ENCODE measurements at regions not wholly inside any gene's neighbourhood (a gene's known extent, or its start where the extent isn't known, plus 50 kb on each side); places are given as distances from the start of the nearest gene placed in this dataset.

DNA sequence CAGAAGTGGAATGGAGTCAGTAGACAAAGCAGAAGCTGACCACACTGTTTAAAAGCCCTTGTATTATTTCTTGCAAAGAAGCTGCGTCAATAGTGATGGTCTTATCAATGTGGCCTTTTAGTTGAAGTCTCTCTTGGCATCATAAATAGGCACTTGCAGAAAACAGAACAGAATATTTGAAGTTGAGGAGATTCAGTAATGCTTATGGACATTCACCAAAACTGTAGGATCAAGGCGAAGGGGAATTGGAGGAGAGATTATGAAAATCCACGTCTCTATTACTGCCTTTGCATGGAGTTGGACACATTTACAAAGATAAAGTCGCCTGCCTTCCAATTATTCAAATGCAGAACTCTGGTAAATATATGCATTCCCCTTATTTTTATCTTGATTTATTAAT lies 1482.8 kb downstream of the EFNB2 start:
- TF ChIP-seq, protein P1, sequence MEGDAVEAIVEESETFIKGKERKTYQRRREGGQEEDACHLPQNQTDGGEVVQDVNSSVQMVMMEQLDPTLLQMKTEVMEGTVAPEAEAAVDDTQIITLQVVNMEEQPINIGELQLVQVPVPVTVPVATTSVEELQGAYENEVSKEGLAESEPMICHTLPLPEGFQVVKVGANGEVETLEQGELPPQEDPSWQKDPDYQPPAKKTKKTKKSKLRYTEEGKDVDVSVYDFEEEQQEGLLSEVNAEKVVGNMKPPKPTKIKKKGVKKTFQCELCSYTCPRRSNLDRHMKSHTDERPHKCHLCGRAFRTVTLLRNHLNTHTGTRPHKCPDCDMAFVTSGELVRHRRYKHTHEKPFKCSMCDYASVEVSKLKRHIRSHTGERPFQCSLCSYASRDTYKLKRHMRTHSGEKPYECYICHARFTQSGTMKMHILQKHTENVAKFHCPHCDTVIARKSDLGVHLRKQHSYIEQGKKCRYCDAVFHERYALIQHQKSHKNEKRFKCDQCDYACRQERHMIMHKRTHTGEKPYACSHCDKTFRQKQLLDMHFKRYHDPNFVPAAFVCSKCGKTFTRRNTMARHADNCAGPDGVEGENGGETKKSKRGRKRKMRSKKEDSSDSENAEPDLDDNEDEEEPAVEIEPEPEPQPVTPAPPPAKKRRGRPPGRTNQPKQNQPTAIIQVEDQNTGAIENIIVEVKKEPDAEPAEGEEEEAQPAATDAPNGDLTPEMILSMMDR (IDR thresholded peaks at IDR 0.05) = no peak
- Histone ChIP-seq H3K27ac (no peak overlapping the region), H3K27me3 (ENCODE audit: low read depth) (no peaks in the 10 kb centered on the region), H3K4me3 (no peak overlapping the region), H3K4me1 (no peaks in the 10 kb centered on the region), H3K9me3 (no peaks in the 10 kb centered on the region), H3K36me3 (no peaks in the 10 kb centered on the region)
- ATAC-seq = no peak
- DNase-seq = no peak
- intact Hi-C loops (cut with DNase I) = no loop called here

DNA sequence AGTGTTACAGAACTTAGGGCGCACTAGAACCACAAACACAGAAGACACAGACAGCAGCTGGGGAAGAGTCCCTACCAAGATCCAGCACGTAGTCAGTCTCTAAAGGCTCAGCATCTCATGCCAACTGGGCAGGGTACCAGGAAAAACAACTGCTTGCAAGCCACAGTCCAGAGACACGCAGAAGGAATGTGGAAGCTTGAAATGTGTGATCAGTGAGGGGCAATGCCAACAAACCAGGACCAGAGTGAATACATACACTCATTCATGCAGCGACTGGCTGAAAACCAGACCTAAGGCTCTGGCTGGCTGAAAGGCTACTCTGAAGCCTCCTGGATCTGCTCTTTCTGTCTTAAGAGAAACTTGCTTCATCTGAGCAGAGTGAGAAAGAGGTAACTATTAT lies 1484.8 kb downstream of the EFNB2 start:
- H3K27me3 ChIP-seq (ENCODE audit: low read depth) = no peaks in the 10 kb centered on the region
- H3K27ac ChIP-seq = no peak overlapping the region
- no peaks in the 10 kb centered on the region for H3K36me3 ChIP-seq
- H3K9me3 ChIP-seq = no peaks in the 10 kb centered on the region
- no peak overlapping the region for H3K4me3 ChIP-seq
- no peaks in the 10 kb centered on the region for H3K4me1 ChIP-seq
- ATAC-seq (no peak), DNase-seq (no peak)
- TF ChIP-seq, protein P1 (IDR thresholded peaks at IDR 0.05) = no peak
- intact Hi-C loops (cut with DNase I) = no loop called here

DNA sequence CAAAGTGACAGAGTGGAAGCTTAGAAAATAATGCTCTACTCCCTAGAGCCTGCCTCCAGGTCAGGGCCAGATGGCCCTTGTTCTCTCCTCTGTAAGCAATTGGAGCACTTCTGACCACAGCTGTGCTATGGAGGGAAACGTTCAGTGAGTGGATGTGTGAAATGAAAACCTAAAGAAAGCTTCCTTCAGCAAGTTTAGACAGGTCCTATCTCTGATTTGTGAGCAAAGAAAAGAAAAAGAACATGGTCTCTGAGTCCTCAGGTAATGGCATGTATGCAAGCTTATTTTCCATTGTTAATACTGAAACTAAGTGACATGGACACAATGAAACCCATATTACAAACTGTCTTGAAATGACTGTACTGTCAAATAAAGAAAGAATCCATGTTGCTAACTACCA lies 1486.8 kb downstream of the EFNB2 start:
- Histone ChIP-seq H3K27me3 (ENCODE audit: low read depth) (no peaks in the 10 kb centered on the region), H3K36me3 (no peaks in the 10 kb centered on the region), H3K4me1 (no peaks in the 10 kb centered on the region), H3K27ac (no peak overlapping the region), H3K9me3 (no peaks in the 10 kb centered on the region), H3K4me3 (no peak overlapping the region)
- TF ChIP-seq, protein P1 (IDR thresholded peaks at IDR 0.05) = no peak
- no peak for DNase-seq
- no peak for ATAC-seq
- intact Hi-C loops (cut with DNase I) = no loop called here

DNA sequence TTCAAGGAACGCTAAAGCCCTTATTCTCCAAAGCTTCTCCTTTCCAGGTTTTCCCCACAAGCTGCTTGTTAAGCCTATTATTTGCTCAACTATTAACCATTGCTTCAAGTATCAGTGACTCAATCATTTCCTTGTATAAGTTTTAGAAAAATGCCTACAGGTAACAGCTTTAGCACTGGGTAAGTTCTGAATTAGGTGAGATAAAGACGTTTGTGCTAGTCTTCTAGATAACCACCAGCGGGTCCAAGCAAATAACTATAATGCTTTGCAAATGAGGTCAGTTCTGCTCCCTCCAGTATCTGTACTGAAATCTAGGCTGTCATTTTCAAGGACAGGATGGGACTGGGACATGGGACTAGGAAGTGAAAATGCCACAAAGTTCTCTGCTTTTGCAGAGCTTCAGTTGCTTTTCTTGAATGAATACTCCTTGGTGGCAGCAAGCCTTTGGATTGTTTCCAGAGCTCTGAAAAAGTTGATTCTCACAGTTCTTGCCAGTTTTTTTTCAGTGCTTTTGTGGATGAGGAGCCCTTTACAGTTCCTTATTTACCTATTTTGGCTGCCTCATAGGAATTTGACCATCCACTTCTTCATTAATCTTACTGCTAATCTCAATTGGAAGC lies 1487.7 kb downstream of the EFNB2 start:
- Histone ChIP-seq H3K4me1 (no peaks in the 10 kb centered on the region), H3K27ac (no peak overlapping the region), H3K36me3 (no peaks in the 10 kb centered on the region), H3K4me3 (no peak overlapping the region), H3K9me3 (no peaks in the 10 kb centered on the region), H3K27me3 (ENCODE audit: low read depth) (no peaks in the 10 kb centered on the region)
- intact Hi-C loops (cut with DNase I) = no loop called here
- peak; percentile 9 to 62 for ATAC-seq
- DNase-seq = no peak
- TF ChIP-seq, protein P1 (IDR thresholded peaks at IDR 0.05) = no peak

DNA sequence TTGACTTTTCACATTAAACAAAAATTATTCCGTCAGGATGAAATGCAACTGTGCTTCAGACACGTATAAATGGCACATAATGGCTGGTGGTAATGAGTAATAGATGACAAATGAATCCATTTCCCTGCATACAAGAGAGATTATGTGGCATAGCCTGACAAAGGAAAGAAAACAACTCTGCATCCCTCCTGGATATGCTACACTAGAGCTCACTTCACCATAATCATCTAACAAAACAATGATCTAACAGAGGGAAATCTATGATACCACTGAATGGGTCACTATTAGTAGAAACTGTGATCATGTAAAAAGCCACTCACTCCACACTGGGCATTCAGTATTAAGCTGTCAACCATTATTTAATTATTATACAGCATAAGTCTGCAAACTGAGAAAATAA lies 1498.4 kb downstream of the EFNB2 start:
- intact Hi-C loops (cut with DNase I) = no loop called here
- no peaks in the 10 kb centered on the region for H3K4me1 ChIP-seq

More for the DNA sequence above, 1498.4 kb downstream of the EFNB2 start:
- TF ChIP-seq, protein P1 (IDR thresholded peaks at IDR 0.05) = no peak
- Histone ChIP-seq H3K4me3 (no peak overlapping the region), H3K27me3 (ENCODE audit: low read depth) (no peaks in the 10 kb centered on the region), H3K9me3 (no peaks in the 10 kb centered on the region), H3K36me3 (no peaks in the 10 kb centered on the region), H3K27ac (no peak overlapping the region)
- DNase-seq (no peak), ATAC-seq (no peak)
